22Rv1 (cell line): ENCODE measurements at regions not wholly inside any gene's neighbourhood (a gene's known extent, or its start where the extent isn't known, plus 50 kb on each side); places are given as distances from the start of the nearest gene placed in this dataset.

ENCODE experiments used
- CTCF ChIP-seq: fragments of 450-650 bp; IDR thresholded peaks from 2 replicates; pipeline ENCODE4 v1.5.1; 2017; ENCODE audit warnings: mild to moderate bottlenecking
- ZFX ChIP-seq: fragments of 450-650 bp; IDR thresholded peaks from 2 replicates; pipeline ENCODE4 v1.6.1; 2017; ENCODE audit warnings: antibody characterized with exemption, borderline replicate concordance

- no peak for TF ChIP-seq CTCF
- no peak for TF ChIP-seq ZFX
These were observed 81.0 kb upstream of the UBAC2 start for GRCh38 chr13:99119656-99120055.
